ENCODE measurements at regions not wholly inside any gene's neighbourhood (a gene's known extent, or its start where the extent isn't known, plus 50 kb on each side); places are given as distances from the start of the nearest gene placed in this dataset.
A peak's percentile ranks its signal among the peaks of the same experiment; 100 is the strongest.

DNA sequence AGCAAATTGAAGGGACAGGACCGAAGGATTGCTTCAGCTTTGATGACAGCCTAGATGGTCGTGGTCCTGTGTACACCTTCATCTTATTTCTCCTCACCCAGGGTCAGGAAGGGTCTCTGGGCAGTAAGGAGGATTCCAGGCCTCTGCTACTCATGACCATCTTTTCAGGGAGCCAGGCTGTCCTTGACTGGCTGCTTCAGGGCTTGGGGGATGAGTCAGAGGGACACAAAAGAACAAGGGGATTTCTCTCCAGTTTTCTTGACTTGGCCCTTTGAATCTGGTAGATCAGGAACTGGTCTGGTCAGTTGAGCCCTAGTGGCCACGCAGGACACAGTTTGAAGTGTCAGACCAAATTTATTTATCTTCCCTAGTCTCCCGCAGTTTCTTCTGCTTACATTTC lies 402.1 kb upstream of the CHD6 start:
- H3K4me3 Mint-ChIP-seq = no peak overlapping the region
- H3K27me3 Mint-ChIP-seq = peaks cover 7% of the 10 kb centered on the region
- H3K9me3 Mint-ChIP-seq = peaks cover 0 to 11% of the 10 kb centered on the region in 2 donors
- DNase-seq (no peak), ATAC-seq (no peak)
- H3K27ac Mint-ChIP-seq = no peak overlapping the region
- no peaks in the 10 kb centered on the region for H3K4me1 Mint-ChIP-seq

DNA sequence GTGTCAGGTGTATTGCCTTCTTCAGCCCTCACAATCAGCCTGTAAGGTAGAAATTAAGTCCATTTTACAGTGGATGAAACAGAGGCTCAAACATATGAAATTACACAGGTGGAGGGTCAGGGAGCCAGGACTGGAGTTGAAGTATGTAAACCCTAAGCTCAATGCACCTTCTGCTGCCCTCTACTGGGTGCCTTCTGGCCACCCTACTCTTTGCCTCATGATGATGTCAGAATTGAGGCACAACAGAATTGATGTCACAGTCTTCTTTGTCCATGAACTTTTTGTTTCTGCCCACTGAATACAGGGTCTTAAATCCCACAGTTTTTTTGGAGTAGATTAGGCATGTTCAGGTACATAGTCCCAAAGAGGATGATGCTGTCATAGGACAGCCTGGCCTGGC lies 400.8 kb upstream of the CHD6 start:
- H3K9me3 Mint-ChIP-seq = peaks cover 0 to 11% of the 10 kb centered on the region in 2 donors
- no peaks in the 10 kb centered on the region for H3K4me1 Mint-ChIP-seq
- DNase-seq = no peak
- no peak overlapping the region for H3K4me3 Mint-ChIP-seq
- H3K27ac Mint-ChIP-seq = no peak overlapping the region
- peaks cover 7% of the 10 kb centered on the region for H3K27me3 Mint-ChIP-seq
- no peak for ATAC-seq

GRCh38 chr20:42010090-42010489 lies 391.9 kb upstream of the CHD6 start:
- H3K4me1 Mint-ChIP-seq = no peaks in the 10 kb centered on the region
- no peak for DNase-seq
- H3K27ac Mint-ChIP-seq = no peak overlapping the region
- H3K4me3 Mint-ChIP-seq = no peak overlapping the region
- no peaks in the 10 kb centered on the region for H3K27me3 Mint-ChIP-seq
- H3K9me3 Mint-ChIP-seq = peaks cover 16 to 30% of the 10 kb centered on the region in 2 donors
- no peak for ATAC-seq

DNA sequence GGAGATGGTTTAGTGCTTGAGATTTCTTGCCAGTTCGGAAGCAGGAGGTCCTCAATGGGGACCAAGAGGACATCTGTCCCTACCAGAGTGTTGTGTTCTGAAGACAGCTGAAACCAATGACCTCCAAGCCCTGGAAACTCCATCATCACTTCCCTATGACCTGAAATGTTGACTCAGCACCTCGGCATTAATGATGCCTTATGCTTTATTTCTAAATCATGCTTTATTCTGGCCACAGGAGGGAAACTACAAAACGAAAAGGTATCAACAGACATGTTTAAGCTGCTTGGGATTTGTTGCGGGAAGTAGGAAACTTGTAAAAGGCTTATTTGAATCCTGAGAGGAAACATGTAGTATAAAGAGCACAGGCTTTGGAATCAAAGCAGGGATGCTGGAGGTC lies 389.1 kb upstream of the CHD6 start:
- DNase-seq (no peak), ATAC-seq (no peak)
- Mint-ChIP-seq H3K27ac (no peak overlapping the region), H3K4me1 (no peaks in the 10 kb centered on the region), H3K27me3 (no peaks in the 10 kb centered on the region), H3K9me3 (peaks cover 16 to 30% of the 10 kb centered on the region in 2 donors), H3K4me3 (no peak overlapping the region)

- DNase-seq (no peak), ATAC-seq (no peak)
- no peaks in the 10 kb centered on the region for H3K27me3 Mint-ChIP-seq
- H3K4me1 Mint-ChIP-seq = no peaks in the 10 kb centered on the region
- H3K4me3 Mint-ChIP-seq = no peak overlapping the region
- H3K9me3 Mint-ChIP-seq = peaks cover 5 to 15% of the 10 kb centered on the region in 2 donors
- no peak overlapping the region for H3K27ac Mint-ChIP-seq
Measured at GRCh38 chr20:42005211-42005610, 387.0 kb upstream of the CHD6 start.

DNA sequence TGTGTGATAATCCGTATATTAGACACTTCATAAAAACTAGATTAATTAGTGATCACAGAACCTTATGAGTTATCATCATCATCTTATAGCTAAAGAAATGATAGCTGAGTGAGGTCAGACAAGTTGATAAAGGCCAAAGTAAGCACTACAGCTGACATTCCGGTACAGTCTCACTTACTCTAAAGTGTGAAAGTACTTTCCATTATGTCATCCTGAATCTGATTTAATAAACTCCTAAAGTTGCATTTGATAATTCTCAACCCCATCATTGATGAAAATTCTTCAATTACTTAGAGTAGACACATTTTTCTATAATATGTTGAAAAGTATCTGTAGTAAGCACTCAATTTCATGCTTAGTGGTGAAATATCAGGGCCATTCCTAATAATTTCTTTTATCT lies 385.2 kb upstream of the CHD6 start:
- ATAC-seq (no peak), DNase-seq (no peak)
- no peaks in the 10 kb centered on the region for H3K27me3 Mint-ChIP-seq
- H3K4me1 Mint-ChIP-seq = no peaks in the 10 kb centered on the region
- peaks cover 0 to 2% of the 10 kb centered on the region in 2 donors for H3K9me3 Mint-ChIP-seq
- H3K4me3 Mint-ChIP-seq = no peak overlapping the region
- no peak overlapping the region for H3K27ac Mint-ChIP-seq

DNA sequence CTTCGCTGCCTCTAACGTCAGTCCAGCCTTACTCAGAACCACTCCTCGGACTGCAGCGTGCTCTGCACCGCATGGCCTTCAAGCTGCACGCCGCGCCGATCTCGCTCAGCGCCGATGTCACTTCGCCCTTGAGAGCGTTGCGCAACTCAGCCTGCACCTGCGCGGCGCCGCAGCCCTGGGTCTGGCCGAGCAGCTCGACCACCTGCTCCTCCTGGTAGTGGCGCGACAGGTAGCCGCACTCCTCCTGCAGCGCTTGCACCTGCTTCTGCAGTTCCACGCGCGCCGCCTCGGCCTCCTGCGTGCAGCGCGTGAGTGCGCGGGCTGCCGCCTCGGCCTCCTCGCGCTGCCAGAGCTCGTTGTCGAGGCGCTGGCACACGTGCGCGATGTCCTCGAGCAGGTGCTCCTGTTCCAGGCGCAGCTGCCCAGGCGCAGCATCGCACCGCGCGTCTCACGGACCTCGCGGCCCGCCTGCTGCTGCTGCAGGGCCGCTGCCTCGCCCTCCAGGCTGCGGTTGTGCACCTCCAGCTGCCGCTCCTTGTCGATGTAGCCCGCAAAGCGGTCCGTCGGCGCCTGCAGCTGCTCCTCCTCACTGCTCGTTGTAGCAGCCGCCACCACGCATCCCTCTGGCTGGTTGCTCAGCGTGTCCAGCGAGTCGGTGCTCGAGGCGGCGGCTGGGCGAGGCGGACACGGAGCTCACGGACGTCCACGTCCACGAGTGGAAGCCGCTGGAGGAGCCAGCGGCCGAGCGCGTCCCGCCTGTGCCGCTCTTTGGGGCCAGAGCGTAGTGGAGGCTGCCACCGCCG lies 380.6 kb upstream of the CHD6 start:
- H3K27ac Mint-ChIP-seq = no peak overlapping the region
- no peaks in the 10 kb centered on the region for H3K4me1 Mint-ChIP-seq
- H3K27me3 Mint-ChIP-seq = peaks cover 7% of the 10 kb centered on the region
- ATAC-seq (no peak), DNase-seq (no peak)
- H3K9me3 Mint-ChIP-seq = peaks cover 0 to 14% of the 10 kb centered on the region in 2 donors
- H3K4me3 Mint-ChIP-seq = no peak overlapping the region

- Mint-ChIP-seq H3K27me3 (peaks cover 7% of the 10 kb centered on the region), H3K4me3 (no peak overlapping the region), H3K4me1 (no peaks in the 10 kb centered on the region), H3K27ac (no peak overlapping the region), H3K9me3 (peaks cover 0 to 14% of the 10 kb centered on the region in 2 donors)
- no peak for DNase-seq
- ATAC-seq = no peak
Measured at GRCh38 chr20:41996951-41997350, 378.8 kb upstream of the CHD6 start.

DNA sequence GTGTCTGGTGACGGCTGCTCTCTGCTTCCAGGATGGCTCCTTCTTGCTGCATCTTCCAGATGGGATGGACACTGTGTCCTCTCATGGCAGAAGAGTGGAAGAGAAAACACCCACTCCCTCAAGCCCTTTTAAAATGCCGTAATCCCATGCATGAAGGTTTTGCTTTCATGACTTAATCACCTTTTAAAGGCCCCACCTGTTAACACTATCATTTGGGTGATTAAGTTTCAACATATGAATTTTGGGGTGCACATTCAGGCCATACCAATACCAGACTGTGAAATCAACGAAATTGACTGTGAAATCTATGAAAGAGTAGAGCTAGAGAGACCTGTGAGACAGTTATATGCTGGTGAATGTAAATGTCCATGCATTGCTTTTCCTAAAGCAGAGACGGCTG lies 374.3 kb upstream of the CHD6 start:
- no peak for DNase-seq
- H3K4me1 Mint-ChIP-seq = no peaks in the 10 kb centered on the region
- H3K9me3 Mint-ChIP-seq = peaks cover 0 to 8% of the 10 kb centered on the region in 2 donors
- no peak for ATAC-seq
- H3K4me3 Mint-ChIP-seq = no peak overlapping the region
- H3K27me3 Mint-ChIP-seq = peaks cover 5% of the 10 kb centered on the region
- H3K27ac Mint-ChIP-seq = no peak overlapping the region

GRCh38 chr20:41991412-41991811 lies 373.2 kb upstream of the CHD6 start:
- DNase-seq = no peak
- ATAC-seq = no peak
- Mint-ChIP-seq H3K9me3 (peaks cover 0 to 8% of the 10 kb centered on the region in 2 donors), H3K27ac (no peak overlapping the region), H3K4me3 (no peak overlapping the region), H3K27me3 (no peaks in the 10 kb centered on the region), H3K4me1 (no peaks in the 10 kb centered on the region)

DNA sequence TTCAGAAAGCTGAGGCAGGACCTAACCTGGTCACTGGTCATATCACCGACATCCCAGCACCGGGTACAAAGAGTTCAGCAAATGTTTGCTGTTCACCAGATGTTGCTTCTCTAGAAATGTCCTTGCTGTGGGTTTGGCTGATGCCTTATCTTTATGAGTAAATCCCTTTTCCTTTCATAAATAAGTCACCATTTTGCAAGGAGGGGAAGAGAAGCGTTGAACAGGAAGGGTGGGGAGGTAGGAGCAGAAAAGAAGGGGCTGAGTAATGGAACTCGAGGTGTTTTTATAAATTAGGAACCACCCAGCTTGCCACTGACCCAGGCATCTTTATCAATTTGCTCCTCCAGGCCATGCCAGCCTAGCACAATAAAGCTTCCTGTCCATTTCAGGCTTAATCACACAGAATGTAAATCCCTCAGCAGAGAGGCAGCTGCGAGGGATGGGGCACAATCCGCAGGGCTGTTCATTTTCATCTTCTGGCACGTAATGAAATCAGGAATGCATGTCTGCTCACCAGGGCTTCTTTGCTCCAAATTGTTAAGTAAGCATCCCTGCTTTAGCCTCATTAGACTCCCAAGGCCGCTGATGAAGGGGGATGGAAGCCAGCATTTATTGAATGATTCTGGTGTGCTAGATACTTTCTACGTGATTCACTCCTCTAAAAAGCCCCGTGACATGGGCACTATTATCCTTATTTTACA lies 371.9 kb upstream of the CHD6 start:
- ATAC-seq (no peak), DNase-seq (no peak)
- H3K4me3 Mint-ChIP-seq = no peak overlapping the region
- peaks cover 0 to 8% of the 10 kb centered on the region in 2 donors for H3K9me3 Mint-ChIP-seq
- no peak overlapping the region for H3K27ac Mint-ChIP-seq
- no peaks in the 10 kb centered on the region for H3K27me3 Mint-ChIP-seq
- no peaks in the 10 kb centered on the region for H3K4me1 Mint-ChIP-seq

DNA sequence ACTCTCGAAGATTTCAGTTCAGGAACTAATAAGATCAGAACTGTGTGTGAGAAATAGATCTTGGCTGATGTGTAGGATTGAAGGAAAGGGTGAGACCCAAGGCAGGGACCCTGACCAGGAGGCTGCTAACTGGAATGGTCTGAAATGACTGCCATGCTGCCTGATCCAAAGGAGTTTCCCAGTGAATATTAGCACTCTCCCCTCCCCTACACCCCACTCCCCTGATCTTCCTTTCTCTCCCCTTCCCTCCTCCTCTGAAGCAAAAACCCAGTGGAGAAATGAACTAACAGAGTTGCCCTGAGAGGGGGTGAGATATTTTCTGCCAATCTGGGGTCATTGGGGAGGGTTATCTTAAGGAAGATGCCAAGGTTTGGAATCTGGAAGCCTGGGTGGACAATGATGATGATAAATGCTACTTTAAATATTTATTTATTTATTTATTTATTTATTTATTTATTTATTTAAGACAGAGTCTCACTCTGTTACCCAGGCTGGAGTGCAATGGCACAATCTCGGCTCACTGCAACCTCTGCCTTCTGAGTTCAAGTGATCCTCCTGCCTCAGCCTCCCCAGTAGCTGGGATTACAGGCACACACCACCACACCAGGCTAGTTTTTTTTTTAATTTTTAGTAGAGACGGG lies 371.0 kb upstream of the CHD6 start:
- Mint-ChIP-seq H3K27me3 (no peaks in the 10 kb centered on the region), H3K9me3 (peaks cover 0 to 8% of the 10 kb centered on the region in 2 donors), H3K4me3 (no peak overlapping the region), H3K4me1 (no peaks in the 10 kb centered on the region), H3K27ac (no peak overlapping the region)
- ATAC-seq (no peak), DNase-seq (no peak)

- Mint-ChIP-seq H3K4me1 (no peaks in the 10 kb centered on the region), H3K4me3 (no peak overlapping the region), H3K9me3 (peaks cover 0 to 8% of the 10 kb centered on the region in 2 donors), H3K27ac (peak overlapping the region in 1 of 2 donors; percentile 18), H3K27me3 (no peaks in the 10 kb centered on the region)
- DNase-seq (no peak), ATAC-seq (no peak)
Measured at GRCh38 chr20:41984031-41984430, 365.9 kb upstream of the CHD6 start.

- Mint-ChIP-seq H3K4me1 (no peaks in the 10 kb centered on the region), H3K27me3 (no peaks in the 10 kb centered on the region), H3K4me3 (no peak overlapping the region), H3K27ac (no peak overlapping the region), H3K9me3 (peaks cover 0 to 8% of the 10 kb centered on the region in 2 donors)
- ATAC-seq = no peak
- no peak for DNase-seq
Measured at GRCh38 chr20:41983159-41983558, 365.0 kb upstream of the CHD6 start.

DNA sequence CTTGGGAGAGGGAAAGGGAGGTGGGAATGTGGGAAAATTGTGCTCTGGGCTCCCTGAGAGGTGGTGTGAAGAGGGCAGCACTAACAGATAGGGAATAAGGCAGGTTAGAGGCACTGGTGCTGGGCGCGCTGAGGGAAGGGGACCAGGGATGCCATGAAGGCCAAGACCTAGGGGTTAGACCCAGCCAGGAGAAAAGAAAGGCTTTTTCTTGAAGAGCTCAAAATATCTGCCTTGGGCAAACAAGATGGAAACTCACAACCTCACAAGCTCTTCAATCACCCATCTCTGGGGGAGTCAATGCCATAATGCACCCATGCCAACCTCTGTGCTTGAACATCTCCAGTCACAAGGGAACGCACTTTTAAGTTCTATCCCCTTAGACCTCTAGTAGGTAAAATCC lies 363.6 kb upstream of the CHD6 start:
- Mint-ChIP-seq H3K4me3 (no peak overlapping the region), H3K27ac (no peak overlapping the region), H3K27me3 (no peaks in the 10 kb centered on the region), H3K4me1 (no peaks in the 10 kb centered on the region), H3K9me3 (peaks cover 0 to 4% of the 10 kb centered on the region in 2 donors)
- DNase-seq = no peak
- no peak for ATAC-seq

- ATAC-seq (no peak), DNase-seq (no peak)
- Mint-ChIP-seq H3K4me1 (no peaks in the 10 kb centered on the region), H3K9me3 (peaks cover 0 to 4% of the 10 kb centered on the region in 2 donors), H3K4me3 (no peak overlapping the region), H3K27ac (no peak overlapping the region), H3K27me3 (no peaks in the 10 kb centered on the region)
Measured at GRCh38 chr20:41978875-41979274, 360.7 kb upstream of the CHD6 start.
